HG03460 (cell line): ENCODE measurements at regions not wholly inside any gene's neighbourhood (a gene's known extent, or its start where the extent isn't known, plus 50 kb on each side); places are given as distances from the start of the nearest gene placed in this dataset.

Source experiments
- ATAC-seq: cut with Tn5 transposase; IDR thresholded peaks from one replicate; pipeline ENCODE4 v1.9.1; 2021; ENCODE audit not compliant: unreplicated experiment

GRCh38 chr1:191959856-191960255 lies 198.4 kb upstream of the RGS18 start:
- no peak for ATAC-seq

- ATAC-seq: no peak
Observed at GRCh38 chr1:191963286-191963685, 195.0 kb upstream of the RGS18 start.

- no peak for ATAC-seq
Observed at GRCh38 chr1:191963781-191964455, 194.3 kb upstream of the RGS18 start.

GRCh38 chr1:191969290-191969689 lies 189.0 kb upstream of the RGS18 start:
- ATAC-seq: no peak

GRCh38 chr1:191970116-191970515 lies 188.1 kb upstream of the RGS18 start:
- ATAC-seq: no peak

GRCh38 chr1:191971447-191971846 lies 186.8 kb upstream of the RGS18 start:
- no peak for ATAC-seq

- ATAC-seq: no peak
Observed at GRCh38 chr1:191974004-191974403, 184.3 kb upstream of the RGS18 start.

- no peak for ATAC-seq
Observed at GRCh38 chr1:191977874-191978506, 180.3 kb upstream of the RGS18 start.

- ATAC-seq: no peak
Observed at GRCh38 chr1:191984856-191985255, 173.4 kb upstream of the RGS18 start.

GRCh38 chr1:191992118-191992517 lies 166.1 kb upstream of the RGS18 start:
- ATAC-seq: no peak

- ATAC-seq: no peak
Observed at GRCh38 chr1:191993549-191993948, 164.7 kb upstream of the RGS18 start.

- no peak for ATAC-seq
Observed at GRCh38 chr1:192002063-192002462, 156.2 kb upstream of the RGS18 start.

- no peak for ATAC-seq
Observed at GRCh38 chr1:192003295-192004077, 154.8 kb upstream of the RGS18 start.

GRCh38 chr1:192005976-192006375 lies 152.3 kb upstream of the RGS18 start:
- no peak for ATAC-seq

GRCh38 chr1:192008281-192008825 lies 149.9 kb upstream of the RGS18 start:
- no peak for ATAC-seq

- no peak for ATAC-seq
Observed at GRCh38 chr1:192010406-192010805, 147.9 kb upstream of the RGS18 start.

GRCh38 chr1:192011525-192011924 lies 146.7 kb upstream of the RGS18 start:
- no peak for ATAC-seq

- ATAC-seq: no peak
Observed at GRCh38 chr1:192022827-192023226, 135.4 kb upstream of the RGS18 start.

GRCh38 chr1:192024881-192025280 lies 133.4 kb upstream of the RGS18 start:
- no peak for ATAC-seq

GRCh38 chr1:192038567-192038966 lies 119.7 kb upstream of the RGS18 start:
- no peak for ATAC-seq

GRCh38 chr1:192045131-192045530 lies 113.1 kb upstream of the RGS18 start:
- no peak for ATAC-seq

GRCh38 chr1:192053531-192053971 lies 104.7 kb upstream of the RGS18 start:
- ATAC-seq: no peak
